ENCODE measurements at regions not wholly inside any gene's neighbourhood (a gene's known extent, or its start where the extent isn't known, plus 50 kb on each side); places are given as distances from the start of the nearest gene placed in this dataset.

GRCh38 chr18:30469091-30469490, 573.5 kb downstream of the DSC3 start:
- no peak for TF ChIP-seq CTCF (conservative IDR thresholded peaks at IDR 0.05)
- TF ChIP-seq ZFX (IDR thresholded peaks at IDR 0.05), result no peak
- H3K27ac ChIP-seq, result no peak overlapping the region

- H3K27ac ChIP-seq, result no peak overlapping the region
- TF ChIP-seq ZFX (IDR thresholded peaks at IDR 0.05), result no peak
- no peak for TF ChIP-seq CTCF (conservative IDR thresholded peaks at IDR 0.05)
These were observed 577.4 kb downstream of the DSC3 start for GRCh38 chr18:30465096-30465495.

- H3K27ac ChIP-seq, result no peak overlapping the region
- TF ChIP-seq CTCF (conservative IDR thresholded peaks at IDR 0.05) (peak; percentile 15), ZFX (IDR thresholded peaks at IDR 0.05) (no peak)
These were observed 585.4 kb downstream of the DSC3 start for GRCh38 chr18:30457156-30457555.

- H3K27ac ChIP-seq, result no peak overlapping the region
- TF ChIP-seq ZFX (IDR thresholded peaks at IDR 0.05) (no peak), CTCF (conservative IDR thresholded peaks at IDR 0.05) (no peak)
These were observed 586.8 kb downstream of the DSC3 start for GRCh38 chr18:30455741-30456140.

GRCh38 chr18:30454920-30455319, 587.6 kb downstream of the DSC3 start:
- no peak overlapping the region for H3K27ac ChIP-seq
- TF ChIP-seq ZFX (IDR thresholded peaks at IDR 0.05) (no peak), CTCF (conservative IDR thresholded peaks at IDR 0.05) (no peak)

GRCh38 chr18:30451981-30452380, 590.6 kb downstream of the DSC3 start:
- TF ChIP-seq CTCF (conservative IDR thresholded peaks at IDR 0.05), result no peak
- no peak for TF ChIP-seq ZFX (IDR thresholded peaks at IDR 0.05)
- no peak overlapping the region for H3K27ac ChIP-seq

- H3K27ac ChIP-seq, result no peak overlapping the region
- TF ChIP-seq CTCF (conservative IDR thresholded peaks at IDR 0.05), result no peak
- no peak for TF ChIP-seq ZFX (IDR thresholded peaks at IDR 0.05)
These were observed 591.6 kb downstream of the DSC3 start for GRCh38 chr18:30450927-30451326.
